ENCODE measurements at regions not wholly inside any gene's neighbourhood (a gene's known extent, or its start where the extent isn't known, plus 50 kb on each side); places are given as distances from the start of the nearest gene placed in this dataset.

- Histone ChIP-seq H3K9me3 (no peaks in the 10 kb centered on the region), H3K27me3 (no peaks in the 10 kb centered on the region), H3K27ac (no peak overlapping the region), H3K4me1 (no peaks in the 10 kb centered on the region), H3K4me3 (no peak overlapping the region), H3K36me3 (no peaks in the 10 kb centered on the region)
- 48 to 61% methylated on average over 11 of the region's 11 CpGs for WGBS, 2 donors
- DNase-seq (ENCODE audit: low spot score in 2 of 2) = no peak
- TF ChIP-seq CTCF (IDR thresholded peaks at IDR 0.05) (no peak), POLR2A (IDR thresholded peaks at IDR 0.05) (no peak), EP300 (IDR thresholded peaks at IDR 0.05) (no peak)
Measured at GRCh38 chr1:30034105-30034626, 689.2 kb downstream of the MATN1 start.

- H3K9me3 ChIP-seq = no peaks in the 10 kb centered on the region
- no peak overlapping the region for H3K4me3 ChIP-seq
- WGBS, 2 donors = 87 to 93% methylated on average over 8 of the region's 8 CpGs
- no peaks in the 10 kb centered on the region for H3K36me3 ChIP-seq
- DNase-seq (ENCODE audit: low spot score in 2 of 2) = no peak
- TF ChIP-seq CTCF (IDR thresholded peaks at IDR 0.05) (no peak), POLR2A (IDR thresholded peaks at IDR 0.05) (no peak), EP300 (IDR thresholded peaks at IDR 0.05) (no peak)
- H3K27ac ChIP-seq = no peak overlapping the region
- H3K4me1 ChIP-seq = no peaks in the 10 kb centered on the region
- H3K27me3 ChIP-seq = no peaks in the 10 kb centered on the region
Measured at GRCh38 chr1:30033256-30034104, 689.9 kb downstream of the MATN1 start.

GRCh38 chr1:30032302-30032701 lies 691.1 kb downstream of the MATN1 start:
- H3K36me3 ChIP-seq = no peaks in the 10 kb centered on the region
- TF ChIP-seq EP300 (IDR thresholded peaks at IDR 0.05) = no peak
- DNase-seq (ENCODE audit: low spot score in 2 of 2) = no peak
- H3K27me3 ChIP-seq = no peaks in the 10 kb centered on the region
- H3K4me1 ChIP-seq = no peaks in the 10 kb centered on the region
- H3K4me3 ChIP-seq = no peak overlapping the region
- 73 to 79% methylated on average over 1 of the region's 1 CpG for WGBS, 2 donors
- H3K27ac ChIP-seq = no peak overlapping the region
- H3K9me3 ChIP-seq = no peaks in the 10 kb centered on the region

- Histone ChIP-seq H3K4me3 (no peak overlapping the region), H3K9me3 (no peaks in the 10 kb centered on the region), H3K4me1 (no peaks in the 10 kb centered on the region), H3K36me3 (no peaks in the 10 kb centered on the region), H3K27me3 (no peaks in the 10 kb centered on the region), H3K27ac (no peak overlapping the region)
- TF ChIP-seq POLR2A (IDR thresholded peaks at IDR 0.05) = no peak
- no peak for TF ChIP-seq EP300 (IDR thresholded peaks at IDR 0.05)
- TF ChIP-seq CTCF (IDR thresholded peaks at IDR 0.05) = no peak
- no peak for DNase-seq (ENCODE audit: low spot score in 2 of 2)
- WGBS, 2 donors = 43 to 61% methylated on average over 1 of the region's 1 CpG
Measured at GRCh38 chr1:30029677-30030076, 693.7 kb downstream of the MATN1 start.

- TF ChIP-seq POLR2A (IDR thresholded peaks at IDR 0.05) (no peak), CTCF (IDR thresholded peaks at IDR 0.05) (no peak), EP300 (IDR thresholded peaks at IDR 0.05) (no peak)
- Histone ChIP-seq H3K27ac (no peak overlapping the region), H3K4me1 (no peaks in the 10 kb centered on the region), H3K36me3 (no peaks in the 10 kb centered on the region), H3K27me3 (no peaks in the 10 kb centered on the region), H3K9me3 (no peaks in the 10 kb centered on the region), H3K4me3 (no peak overlapping the region)
- DNase-seq (ENCODE audit: low spot score in 2 of 2) = no peak
- 63 to 74% methylated on average over 3 of the region's 3 CpGs for WGBS, 2 donors
Measured at GRCh38 chr1:30028939-30029338, 694.4 kb downstream of the MATN1 start.
